ENCODE measurements at regions not wholly inside any gene's neighbourhood (a gene's known extent, or its start where the extent isn't known, plus 50 kb on each side); places are given as distances from the start of the nearest gene placed in this dataset.

GRCh38 chr3:70557976-70558375 is 245.5 kb upstream of the MDFIC2 start:
- DNase-seq (ENCODE audit: low spot score): no peak

- DNase-seq (ENCODE audit: low spot score): no peak
These were observed 243.6 kb upstream of the MDFIC2 start for GRCh38 chr3:70556056-70556455.

- no peak for DNase-seq (ENCODE audit: low spot score)
These were observed 241.7 kb upstream of the MDFIC2 start for GRCh38 chr3:70554170-70554569.

- DNase-seq (ENCODE audit: low spot score): peak; percentile 29
These were observed 238.4 kb upstream of the MDFIC2 start for GRCh38 chr3:70550723-70551319.

- no peak for DNase-seq (ENCODE audit: low spot score)
These were observed 234.2 kb upstream of the MDFIC2 start for GRCh38 chr3:70546679-70547078.

GRCh38 chr3:70543493-70543892 is 231.1 kb upstream of the MDFIC2 start:
- DNase-seq (ENCODE audit: low spot score): no peak

- DNase-seq (ENCODE audit: low spot score): no peak
These were observed 227.5 kb upstream of the MDFIC2 start for GRCh38 chr3:70539908-70540307.

GRCh38 chr3:70532806-70533205 is 220.4 kb upstream of the MDFIC2 start:
- no peak for DNase-seq (ENCODE audit: low spot score)

- DNase-seq (ENCODE audit: low spot score): no peak
These were observed 219.5 kb upstream of the MDFIC2 start for GRCh38 chr3:70531838-70532489.

- DNase-seq (ENCODE audit: low spot score): peak; percentile 57
These were observed 218.7 kb upstream of the MDFIC2 start for GRCh38 chr3:70531063-70531657.

GRCh38 chr3:70530626-70531025 is 218.2 kb upstream of the MDFIC2 start:
- no peak for DNase-seq (ENCODE audit: low spot score)

- no peak for DNase-seq (ENCODE audit: low spot score)
These were observed 214.6 kb upstream of the MDFIC2 start for GRCh38 chr3:70527026-70527425.

- no peak for DNase-seq (ENCODE audit: low spot score)
These were observed 207.6 kb upstream of the MDFIC2 start for GRCh38 chr3:70519913-70520659.

- no peak for DNase-seq (ENCODE audit: low spot score)
These were observed 206.6 kb upstream of the MDFIC2 start for GRCh38 chr3:70519026-70519425.

GRCh38 chr3:70518356-70518755 is 205.9 kb upstream of the MDFIC2 start:
- no peak for DNase-seq (ENCODE audit: low spot score)

- DNase-seq (ENCODE audit: low spot score): no peak
These were observed 204.9 kb upstream of the MDFIC2 start for GRCh38 chr3:70517124-70517890.

- DNase-seq (ENCODE audit: low spot score): no peak
These were observed 203.6 kb upstream of the MDFIC2 start for GRCh38 chr3:70516076-70516475.

- DNase-seq (ENCODE audit: low spot score): no peak
These were observed 195.0 kb upstream of the MDFIC2 start for GRCh38 chr3:70507486-70507885.

- DNase-seq (ENCODE audit: low spot score): no peak
These were observed 194.3 kb upstream of the MDFIC2 start for GRCh38 chr3:70506775-70507174.

GRCh38 chr3:70501561-70501960 is 189.1 kb upstream of the MDFIC2 start:
- DNase-seq (ENCODE audit: low spot score): no peak

- DNase-seq (ENCODE audit: low spot score): no peak
These were observed 176.4 kb upstream of the MDFIC2 start for GRCh38 chr3:70488816-70489215.

GRCh38 chr3:70488131-70488530 is 175.7 kb upstream of the MDFIC2 start:
- DNase-seq (ENCODE audit: low spot score): no peak

All from pons (tissue), 1 donor.